HepG2 (cell line): ENCODE measurements at regions not wholly inside any gene's neighbourhood (a gene's known extent, or its start where the extent isn't known, plus 50 kb on each side); places are given as distances from the start of the nearest gene placed in this dataset.

Source experiments
- ADNP ChIP-seq: sonication (generic); formaldehyde crosslinking; IDR thresholded peaks from 2 replicates; pipeline ENCODE4 v1.4.0; 2020; ENCODE audit warnings: missing genetic modification reagents
- GZF1 ChIP-seq: sonication (generic); formaldehyde crosslinking; IDR thresholded peaks from 2 replicates; pipeline ENCODE4 v1.5.1; 2020; ENCODE audit warnings: mild to moderate bottlenecking, missing genetic modification reagents
- HNF4G ChIP-seq, 2 experiments: sonication (generic) in 1 of 2; formaldehyde crosslinking in 1 of 2; IDR thresholded peaks; 2 replicates each; pipeline versions ENCODE4 v1.4.0 to v1.6.1; 2011 to 2020; ENCODE audit warnings: borderline replicate concordance in 2 of 2, low read depth in 2 of 2, mild to moderate bottlenecking in 2 of 2, low read length in 1 of 2, missing genetic modification reagents in 1 of 2, moderate library complexity in 1 of 2
- IRF2 ChIP-seq: IDR thresholded peaks from 2 replicates; pipeline ENCODE4 v1.6.1; 2018; ENCODE audit warnings: missing genetic modification reagents, missing compliant biosample characterization
- JDP2 ChIP-seq: sonication (generic); formaldehyde crosslinking; IDR thresholded peaks from 2 replicates; pipeline ENCODE4 v1.8.1; 2022; ENCODE audit warnings: missing genetic modification reagents, borderline replicate concordance
- NCOR1 ChIP-seq: fragments of 200-600 bp; sonication (generic); IDR thresholded peaks from 2 replicates; pipeline ENCODE4 v1.7.0; 2017; ENCODE audit warnings: antibody characterized with exemption, low read length, borderline replicate concordance
- NFYC ChIP-seq: IDR thresholded peaks from 2 replicates; pipeline ENCODE4 v1.6.1; 2016; ENCODE audit warnings: missing genetic modification reagents, missing compliant biosample characterization
- PHF20 ChIP-seq: sonication (generic); formaldehyde crosslinking; IDR thresholded peaks from 2 replicates; pipeline ENCODE4 v1.5.0; 2020; ENCODE audit warnings: mild to moderate bottlenecking, missing genetic modification reagents
- SIN3A ChIP-seq: IDR thresholded peaks from 2 replicates; pipeline ENCODE4 v1.6.1; 2011; ENCODE audit warnings: low read depth, mild to moderate bottlenecking, control low read depth, low read length, borderline replicate concordance
- TGIF2 ChIP-seq: IDR thresholded peaks from 2 replicates; pipeline ENCODE4 v1.6.1; 2016; ENCODE audit warnings: control low read depth, missing compliant biosample characterization
- ZFY ChIP-seq: sonication (generic); formaldehyde crosslinking; IDR thresholded peaks from 2 replicates; pipeline ENCODE4 v1.4.0; 2020; ENCODE audit warnings: missing genetic modification reagents
- ZNF160 ChIP-seq: sonication (generic); formaldehyde crosslinking; IDR thresholded peaks from 2 replicates; pipeline ENCODE4 v1.8.0; 2022; ENCODE audit warnings: mild to moderate bottlenecking, inconsistent platforms, missing genetic modification reagents
- ZNF431 ChIP-seq: sonication (generic); formaldehyde crosslinking; IDR thresholded peaks from 2 replicates; pipeline ENCODE4 v1.9.0; 2022; ENCODE audit warnings: missing genetic modification reagents, low read depth, mild to moderate bottlenecking, borderline replicate concordance
- ZNF598 ChIP-seq: sonication (generic); formaldehyde crosslinking; IDR thresholded peaks from 2 replicates; pipeline ENCODE4 v1.5.1; 2020; ENCODE audit warnings: mild to moderate bottlenecking, missing genetic modification reagents, borderline replicate concordance
- TF ChIP-seq, protein P1 (sequence below): sonication (generic); formaldehyde crosslinking; IDR thresholded peaks from 2 replicates; pipeline ENCODE4 v1.4.0; 2020; ENCODE audit warnings: low read depth, mild to moderate bottlenecking, missing genetic modification reagents
- TF ChIP-seq, protein P2 (sequence below): sonication (generic); formaldehyde crosslinking; IDR thresholded peaks from 2 replicates; pipeline ENCODE4 v1.5.0; 2020; ENCODE audit warnings: missing genetic modification reagents
- TF ChIP-seq, protein P3 (sequence below): sonication (generic); formaldehyde crosslinking; IDR thresholded peaks from 2 replicates; pipeline ENCODE4 v1.8.1; 2022; ENCODE audit warnings: low read depth, mild to moderate bottlenecking, missing genetic modification reagents
- TF ChIP-seq, protein P4 (sequence below): sonication (generic); formaldehyde crosslinking; IDR thresholded peaks from 2 replicates; pipeline ENCODE4 v1.4.0; 2020; ENCODE audit warnings: missing genetic modification reagents, borderline replicate concordance

DNA sequence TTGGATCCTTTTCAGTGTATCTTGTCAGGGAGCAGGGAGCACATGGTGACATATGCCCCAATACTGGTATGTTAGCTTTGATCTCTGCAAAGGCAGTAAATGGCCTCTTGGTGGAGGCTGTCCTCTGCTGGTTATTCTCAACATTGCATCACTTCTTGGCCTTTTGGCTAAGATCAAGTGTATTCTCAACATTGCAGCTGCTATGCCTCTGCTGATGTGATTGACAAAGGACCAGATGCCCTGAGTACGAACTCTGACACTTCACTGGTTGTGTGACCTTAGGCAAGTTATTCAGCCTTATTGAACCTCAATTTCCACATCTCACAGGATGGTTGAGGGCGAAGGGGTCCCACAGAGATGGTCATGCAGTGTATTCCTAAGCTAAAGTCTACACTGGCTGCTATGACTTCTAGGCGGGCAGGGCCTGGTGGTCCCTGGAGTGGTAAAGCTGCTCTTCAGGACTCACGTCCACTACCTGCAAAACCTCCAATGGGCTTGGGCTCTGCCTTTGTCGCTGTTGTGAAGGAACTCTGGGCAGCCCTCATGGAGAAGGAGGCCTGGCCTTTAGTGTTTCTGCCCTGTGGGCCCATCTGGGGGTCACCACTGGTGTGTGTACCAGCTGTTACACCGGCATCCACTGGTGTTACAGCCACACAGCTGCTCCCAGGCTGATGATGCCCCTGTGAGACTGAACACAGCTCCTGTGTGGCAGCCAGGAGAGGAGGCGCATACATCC, 64.8 kb downstream of the DNTTIP2 start (continued):
- no peak for TF ChIP-seq ADNP (CRISPR knock-in tag)
- TF ChIP-seq NFYC (CRISPR knock-in tag): no peak
- TF ChIP-seq GZF1 (CRISPR knock-in tag): no peak
- TF ChIP-seq, protein P1, sequence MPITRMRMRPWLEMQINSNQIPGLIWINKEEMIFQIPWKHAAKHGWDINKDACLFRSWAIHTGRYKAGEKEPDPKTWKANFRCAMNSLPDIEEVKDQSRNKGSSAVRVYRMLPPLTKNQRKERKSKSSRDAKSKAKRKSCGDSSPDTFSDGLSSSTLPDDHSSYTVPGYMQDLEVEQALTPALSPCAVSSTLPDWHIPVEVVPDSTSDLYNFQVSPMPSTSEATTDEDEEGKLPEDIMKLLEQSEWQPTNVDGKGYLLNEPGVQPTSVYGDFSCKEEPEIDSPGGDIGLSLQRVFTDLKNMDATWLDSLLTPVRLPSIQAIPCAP: no peak
- TF ChIP-seq NCOR1: 0 out of 2 replicates have a peak, but pooled peaks have one; percentile 33
- TF ChIP-seq, protein P2, sequence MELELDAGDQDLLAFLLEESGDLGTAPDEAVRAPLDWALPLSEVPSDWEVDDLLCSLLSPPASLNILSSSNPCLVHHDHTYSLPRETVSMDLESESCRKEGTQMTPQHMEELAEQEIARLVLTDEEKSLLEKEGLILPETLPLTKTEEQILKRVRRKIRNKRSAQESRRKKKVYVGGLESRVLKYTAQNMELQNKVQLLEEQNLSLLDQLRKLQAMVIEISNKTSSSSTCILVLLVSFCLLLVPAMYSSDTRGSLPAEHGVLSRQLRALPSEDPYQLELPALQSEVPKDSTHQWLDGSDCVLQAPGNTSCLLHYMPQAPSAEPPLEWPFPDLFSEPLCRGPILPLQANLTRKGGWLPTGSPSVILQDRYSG (CRISPR knock-in tag): no peak
- TF ChIP-seq ZNF160 (CRISPR knock-in tag): no peak
- no peak for TF ChIP-seq SIN3A
- no peak for TF ChIP-seq ZNF598 (CRISPR knock-in tag)
- no peak for TF ChIP-seq TGIF2
- 0 out of 2 replicates have a peak, but pooled peaks have one; percentile 21 for TF ChIP-seq ZFY
- TF ChIP-seq HNF4G (IDR thresholded peaks at IDR 0.05; ENCODE audit: borderline replicate concordance, low read depth, low read length): peak; percentile 21; the same call in 1 of the 2 replicates
- TF ChIP-seq HNF4G (CRISPR knock-in tag; IDR thresholded peaks at IDR 0.05; ENCODE audit: borderline replicate concordance, low read depth): no peak
- TF ChIP-seq PHF20 (CRISPR knock-in tag): no peak
- no peak for TF ChIP-seq ZNF431 (CRISPR knock-in tag)
- TF ChIP-seq, protein P3, sequence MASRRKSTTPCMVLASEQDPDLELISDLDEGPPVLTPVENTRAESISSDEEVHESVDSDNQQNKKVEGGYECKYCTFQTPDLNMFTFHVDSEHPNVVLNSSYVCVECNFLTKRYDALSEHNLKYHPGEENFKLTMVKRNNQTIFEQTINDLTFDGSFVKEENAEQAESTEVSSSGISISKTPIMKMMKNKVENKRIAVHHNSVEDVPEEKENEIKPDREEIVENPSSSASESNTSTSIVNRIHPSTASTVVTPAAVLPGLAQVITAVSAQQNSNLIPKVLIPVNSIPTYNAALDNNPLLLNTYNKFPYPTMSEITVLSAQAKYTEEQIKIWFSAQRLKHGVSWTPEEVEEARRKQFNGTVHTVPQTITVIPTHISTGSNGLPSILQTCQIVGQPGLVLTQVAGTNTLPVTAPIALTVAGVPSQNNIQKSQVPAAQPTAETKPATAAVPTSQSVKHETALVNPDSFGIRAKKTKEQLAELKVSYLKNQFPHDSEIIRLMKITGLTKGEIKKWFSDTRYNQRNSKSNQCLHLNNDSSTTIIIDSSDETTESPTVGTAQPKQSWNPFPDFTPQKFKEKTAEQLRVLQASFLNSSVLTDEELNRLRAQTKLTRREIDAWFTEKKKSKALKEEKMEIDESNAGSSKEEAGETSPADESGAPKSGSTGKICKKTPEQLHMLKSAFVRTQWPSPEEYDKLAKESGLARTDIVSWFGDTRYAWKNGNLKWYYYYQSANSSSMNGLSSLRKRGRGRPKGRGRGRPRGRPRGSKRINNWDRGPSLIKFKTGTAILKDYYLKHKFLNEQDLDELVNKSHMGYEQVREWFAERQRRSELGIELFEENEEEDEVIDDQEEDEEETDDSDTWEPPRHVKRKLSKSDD: no peak
- TF ChIP-seq JDP2: no peak
- peak; percentile 77 for TF ChIP-seq IRF2
- TF ChIP-seq, protein P4, sequence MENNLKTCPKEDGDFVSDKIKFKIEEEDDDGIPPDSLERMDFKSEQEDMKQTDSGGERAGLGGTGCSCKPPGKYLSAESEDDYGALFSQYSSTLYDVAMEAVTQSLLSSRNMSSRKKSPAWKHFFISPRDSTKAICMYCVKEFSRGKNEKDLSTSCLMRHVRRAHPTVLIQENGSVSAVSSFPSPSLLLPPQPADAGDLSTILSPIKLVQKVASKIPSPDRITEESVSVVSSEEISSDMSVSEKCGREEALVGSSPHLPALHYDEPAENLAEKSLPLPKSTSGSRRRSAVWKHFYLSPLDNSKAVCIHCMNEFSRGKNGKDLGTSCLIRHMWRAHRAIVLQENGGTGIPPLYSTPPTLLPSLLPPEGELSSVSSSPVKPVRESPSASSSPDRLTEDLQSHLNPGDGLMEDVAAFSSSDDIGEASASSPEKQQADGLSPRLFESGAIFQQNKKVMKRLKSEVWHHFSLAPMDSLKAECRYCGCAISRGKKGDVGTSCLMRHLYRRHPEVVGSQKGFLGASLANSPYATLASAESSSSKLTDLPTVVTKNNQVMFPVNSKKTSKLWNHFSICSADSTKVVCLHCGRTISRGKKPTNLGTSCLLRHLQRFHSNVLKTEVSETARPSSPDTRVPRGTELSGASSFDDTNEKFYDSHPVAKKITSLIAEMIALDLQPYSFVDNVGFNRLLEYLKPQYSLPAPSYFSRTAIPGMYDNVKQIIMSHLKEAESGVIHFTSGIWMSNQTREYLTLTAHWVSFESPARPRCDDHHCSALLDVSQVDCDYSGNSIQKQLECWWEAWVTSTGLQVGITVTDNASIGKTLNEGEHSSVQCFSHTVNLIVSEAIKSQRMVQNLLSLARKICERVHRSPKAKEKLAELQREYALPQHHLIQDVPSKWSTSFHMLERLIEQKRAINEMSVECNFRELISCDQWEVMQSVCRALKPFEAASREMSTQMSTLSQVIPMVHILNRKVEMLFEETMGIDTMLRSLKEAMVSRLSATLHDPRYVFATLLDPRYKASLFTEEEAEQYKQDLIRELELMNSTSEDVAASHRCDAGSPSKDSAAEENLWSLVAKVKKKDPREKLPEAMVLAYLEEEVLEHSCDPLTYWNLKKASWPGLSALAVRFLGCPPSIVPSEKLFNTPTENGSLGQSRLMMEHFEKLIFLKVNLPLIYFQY (CRISPR knock-in tag): peak; percentile 65; the same call in 1 of the 2 replicates
